BJ (cell line): ENCODE measurements at regions not wholly inside any gene's neighbourhood (a gene's known extent, or its start where the extent isn't known, plus 50 kb on each side); places are given as distances from the start of the nearest gene placed in this dataset.

ENCODE experiments used
- CTCF ChIA-PET: fragments of 350-600 bp; formaldehyde crosslinking; extraction: SDS; loops from one replicate; lab custom pipeline; 2021; ENCODE audit warnings: antibody characterized with exemption, inconsistent platforms; lab: Yijun Ruan, JAX
- POLR2A ChIA-PET: fragments of 300-600 bp; sonication (Branson Sonifier 250); formaldehyde crosslinking; extraction: SDS; loops from one replicate; lab custom pipeline; 2021; ENCODE audit warnings: antibody characterized with exemption; lab: Charles Lee
- DNase-seq: peaks from one replicate; pipeline ENCODE4 v3.0.0-alpha.2; 2011; ENCODE audit warnings: low read depth
- H3K27me3 ChIP-seq: 2 replicates; pipeline ENCODE4 v1.6.0; 2011; ENCODE audit warnings: low read length; ENCODE audit not compliant: control insufficient read depth, insufficient read depth
- H3K36me3 ChIP-seq: 2 replicates; pipeline ENCODE4 v1.5.1; 2011; ENCODE audit warnings: low read length; ENCODE audit not compliant: control insufficient read depth, insufficient read depth
- H3K4me3 ChIP-seq: 2 replicates; pipeline ENCODE4 v1.5.1; 2011; ENCODE audit warnings: low read depth, mild to moderate bottlenecking, control low read depth, low read length
- CTCF ChIP-seq: IDR thresholded peaks from 2 replicates; pipeline ENCODE4 v1.5.1; 2011; ENCODE audit warnings: low read depth, mild to moderate bottlenecking, control low read depth, inconsistent platforms, low read length, moderate library complexity; ENCODE audit not compliant: insufficient read depth

- no peaks in the 10 kb centered on the region for H3K36me3 ChIP-seq
- no peak for TF ChIP-seq CTCF
- no peak for DNase-seq
- no peaks in the 10 kb centered on the region for H3K27me3 ChIP-seq
- ChIA-PET POLR2A (interaction anchor here (0.6 kb wide), 1 partner anchor 31 kb away, joined by 3 read pairs; no protein-coding TSS in a partner anchor), CTCF (interaction anchor here (0.7 kb wide), 1 partner anchor 1318 kb away, joined by 3 read pairs; no protein-coding TSS in a partner anchor)
- no peak overlapping the region for H3K4me3 ChIP-seq
Measured at GRCh38 chr12:114580306-114580705, 103.7 kb downstream of the TBX3 start.

GRCh38 chr12:114579389-114579788 is 104.6 kb downstream of the TBX3 start:
- POLR2A ChIA-PET, result no interaction called here
- H3K27me3 ChIP-seq, result no peaks in the 10 kb centered on the region
- no peaks in the 10 kb centered on the region for H3K36me3 ChIP-seq
- no peak for DNase-seq
- no peak overlapping the region for H3K4me3 ChIP-seq
- no peak for TF ChIP-seq CTCF
- CTCF ChIA-PET, result interaction anchor here (0.7 kb wide), 1 partner anchor 1319 kb away, joined by 3 read pairs; no protein-coding TSS in a partner anchor

DNA sequence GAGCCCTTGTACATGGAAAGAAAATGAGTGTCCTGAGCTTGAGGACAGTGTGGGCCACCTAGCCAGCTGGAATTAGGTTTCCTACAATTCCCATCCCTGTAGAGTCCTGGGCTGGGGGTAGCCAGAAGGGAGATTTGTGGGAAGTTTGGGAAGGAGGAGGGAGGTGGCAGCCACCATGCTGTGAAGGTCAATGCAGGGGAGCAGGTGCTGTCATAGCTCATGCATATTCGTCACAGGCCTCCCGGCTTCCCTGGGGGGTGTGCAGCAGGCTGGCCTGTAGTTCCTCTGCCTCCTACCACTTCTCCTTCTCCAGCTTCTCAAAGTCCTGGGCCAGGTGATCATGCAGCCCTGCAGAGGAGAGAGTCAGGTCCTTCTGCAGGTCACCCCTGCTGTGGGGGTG is 121.3 kb downstream of the TBX3 start:
- TF ChIP-seq CTCF, result no peak
- no peak for DNase-seq
- POLR2A ChIA-PET, result no interaction called here
- CTCF ChIA-PET, result no interaction called here
- no peaks in the 10 kb centered on the region for H3K27me3 ChIP-seq
- no peaks in the 10 kb centered on the region for H3K36me3 ChIP-seq
- no peak overlapping the region for H3K4me3 ChIP-seq

GRCh38 chr12:114555451-114555850 is 128.5 kb downstream of the TBX3 start:
- CTCF ChIA-PET, result no interaction called here

GRCh38 chr12:114547636-114548035 is 136.3 kb downstream of the TBX3 start:
- no peak for TF ChIP-seq CTCF
- DNase-seq, result no peak
- H3K4me3 ChIP-seq, result no peak overlapping the region
- POLR2A ChIA-PET, result no interaction called here
- no peaks in the 10 kb centered on the region for H3K36me3 ChIP-seq
- CTCF ChIA-PET, result interaction anchor here (0.8 kb wide), 1 partner anchor 30 kb away, joined by 3 read pairs; no protein-coding TSS in a partner anchor
- H3K27me3 ChIP-seq, result no peaks in the 10 kb centered on the region

More at GRCh38 chr12:114555451-114555850, 128.5 kb downstream of the TBX3 start:
- Histone ChIP-seq H3K27me3 (peaks cover 1% of the 10 kb centered on the region; the same call in 1 of the 2 replicates), H3K4me3 (no peak overlapping the region), H3K36me3 (no peaks in the 10 kb centered on the region)
- no peak for TF ChIP-seq CTCF
- DNase-seq, result no peak
- POLR2A ChIA-PET, result no interaction called here
